GM12892 (cell line): ENCODE measurements at regions not wholly inside any gene's neighbourhood (a gene's known extent, or its start where the extent isn't known, plus 50 kb on each side); places are given as distances from the start of the nearest gene placed in this dataset.
"Not testable (repeated sequence)": the region's sequence is repeated elsewhere in the genome, so short reads cannot be mapped to it uniquely, and the experiment has no call there.

Experiments
- DNase-seq: peaks from one replicate; pipeline ENCODE4 v3.0.0; 2011; ENCODE audit not compliant: insufficient read length
- FAIRE-seq: peaks from 2 replicates; lab custom pipeline; 2011; peaks lifted over from hg19 to GRCh38; lab: Jason Lieb, UNC
- POLR2A ChIP-seq: IDR thresholded peaks from 2 replicates; pipeline ENCODE4 v1.6.1; 2011; ENCODE audit warnings: low read depth, low read length, control low read depth
- POLR2AphosphoS5 ChIP-seq: IDR thresholded peaks from 2 replicates; pipeline ENCODE4 v1.6.1; 2011; ENCODE audit warnings: low read depth, low read length, control low read depth
- TAF1 ChIP-seq: IDR thresholded peaks from 2 replicates; pipeline ENCODE4 v1.6.1; 2011; ENCODE audit warnings: low read depth, mild to moderate bottlenecking, control low read depth, low read length, borderline replicate concordance

- FAIRE-seq = no peak
- TF ChIP-seq POLR2AphosphoS5 (no peak), TAF1 (no peak), POLR2A (no peak)
Measured at GRCh38 chr14:22203036-22203435, 386.0 kb downstream of the DAD1 start.

GRCh38 chr14:22202313-22202712 is 386.7 kb downstream of the DAD1 start:
- TF ChIP-seq TAF1 (no peak), POLR2AphosphoS5 (no peak), POLR2A (no peak)
- FAIRE-seq (no peak), DNase-seq (no peak)

More at GRCh38 chr14:22203036-22203435, 386.0 kb downstream of the DAD1 start:
- DNase-seq = no peak

- DNase-seq = no peak
- peak; percentile 69 for FAIRE-seq
- TF ChIP-seq POLR2AphosphoS5 (no peak), TAF1 (no peak), POLR2A (no peak)
Measured at GRCh38 chr14:22200977-22201605, 387.9 kb downstream of the DAD1 start.

- FAIRE-seq, DNase-seq: not testable (repeated sequence)
Measured at GRCh38 chr14:22200131-22200530, 388.9 kb downstream of the DAD1 start.

GRCh38 chr14:22194664-22195063 is 394.4 kb downstream of the DAD1 start:
- TF ChIP-seq POLR2AphosphoS5 (no peak), TAF1 (no peak), POLR2A (no peak)
- FAIRE-seq (no peak), DNase-seq (no peak)

- DNase-seq (no peak), FAIRE-seq (no peak)
- no peak for TF ChIP-seq POLR2A
Measured at GRCh38 chr14:22190411-22191191, 398.4 kb downstream of the DAD1 start.

GRCh38 chr14:22189881-22190280 is 399.1 kb downstream of the DAD1 start:
- DNase-seq (no peak), FAIRE-seq (no peak)
- TF ChIP-seq POLR2A = no peak
- TF ChIP-seq POLR2AphosphoS5 = no peak
- TF ChIP-seq TAF1 = no peak

GRCh38 chr14:22188318-22188717 is 400.7 kb downstream of the DAD1 start:
- FAIRE-seq (no peak), DNase-seq (no peak)
- TF ChIP-seq POLR2AphosphoS5 (no peak), POLR2A (no peak), TAF1 (no peak)

GRCh38 chr14:22185789-22186188 is 403.2 kb downstream of the DAD1 start:
- no peak for FAIRE-seq
- DNase-seq = no peak
- TF ChIP-seq POLR2AphosphoS5 (no peak), TAF1 (no peak), POLR2A (no peak)

- TF ChIP-seq TAF1 (no peak), POLR2AphosphoS5 (no peak), POLR2A (no peak)
- no peak for DNase-seq
- no peak for FAIRE-seq
Measured at GRCh38 chr14:22185191-22185590, 403.8 kb downstream of the DAD1 start.

GRCh38 chr14:22184830-22185168 is 404.2 kb downstream of the DAD1 start:
- no peak for FAIRE-seq
- no peak for TF ChIP-seq POLR2A
- TF ChIP-seq TAF1 = no peak
- TF ChIP-seq POLR2AphosphoS5 = no peak

GRCh38 chr14:22184157-22184829 is 404.7 kb downstream of the DAD1 start:
- FAIRE-seq (no peak), DNase-seq (no peak)
- no peak for TF ChIP-seq TAF1
- TF ChIP-seq POLR2A = no peak
- no peak for TF ChIP-seq POLR2AphosphoS5

More at GRCh38 chr14:22184830-22185168, 404.2 kb downstream of the DAD1 start:
- no peak for DNase-seq

GRCh38 chr14:22180045-22180444 is 409.0 kb downstream of the DAD1 start:
- TF ChIP-seq POLR2A = no peak
- no peak for TF ChIP-seq POLR2AphosphoS5
- no peak for TF ChIP-seq TAF1
- no peak for FAIRE-seq
- no peak for DNase-seq
